GM23248 (cell line): ENCODE measurements at regions not wholly inside any gene's neighbourhood (a gene's known extent, or its start where the extent isn't known, plus 50 kb on each side); places are given as distances from the start of the nearest gene placed in this dataset.

Experiments
- DNase-seq: peaks from one replicate; pipeline ENCODE4 v3.0.0-alpha.2; 2015
- H2AFZ ChIP-seq: fragments of 200-600 bp; sonication (generic); 2 replicates; pipeline ENCODE4 v1.6.1; 2016; ENCODE audit warnings: antibody characterized with exemption
- H3F3A ChIP-seq: fragments of 200-600 bp; sonication (generic); 2 replicates; pipeline ENCODE4 v1.6.1; 2016; ENCODE audit warnings: mild to moderate bottlenecking, antibody characterized with exemption, mixed run types; ENCODE audit not compliant: insufficient read depth
- H3K27ac ChIP-seq: fragments of 200-600 bp; sonication (generic); 2 replicates; pipeline ENCODE4 v1.5.1; 2016; ENCODE audit warnings: mild to moderate bottlenecking
- H3K27me3 ChIP-seq: fragments of 200-600 bp; sonication (generic); replicated peaks from 2 replicates; pipeline ENCODE4 v1.6.1; 2016; ENCODE audit warnings: mild to moderate bottlenecking; ENCODE audit not compliant: insufficient read depth
- H3K36me3 ChIP-seq: fragments of 200-600 bp; sonication (generic); 2 replicates; pipeline ENCODE4 v1.6.1; 2016; ENCODE audit warnings: low read depth, mild to moderate bottlenecking
- H3K4me1 ChIP-seq: fragments of 200-600 bp; sonication (generic); 2 replicates; pipeline ENCODE4 v1.6.1; 2016; ENCODE audit warnings: mild to moderate bottlenecking; ENCODE audit not compliant: insufficient read depth
- H3K4me2 ChIP-seq: fragments of 200-600 bp; sonication (generic); one replicate; pipeline ENCODE4 v1.6.1; 2016; ENCODE audit warnings: mild to moderate bottlenecking; ENCODE audit not compliant: unreplicated experiment
- H3K4me3 ChIP-seq: fragments of 200-600 bp; sonication (generic); 2 replicates; pipeline ENCODE4 v1.5.1; 2016; ENCODE audit warnings: mild to moderate bottlenecking
- H3K79me2 ChIP-seq: fragments of 200-600 bp; sonication (generic); 2 replicates; pipeline ENCODE4 v1.6.1; 2016; ENCODE audit warnings: mild to moderate bottlenecking; ENCODE audit not compliant: insufficient read depth
- H3K9ac ChIP-seq: fragments of 200-600 bp; sonication (generic); 2 replicates; pipeline ENCODE4 v1.6.1; 2016; ENCODE audit warnings: mild to moderate bottlenecking
- H3K9me2 ChIP-seq: fragments of 200-600 bp; sonication (generic); 2 replicates; pipeline ENCODE4 v1.6.1; 2016; ENCODE audit warnings: mixed run types, mild to moderate bottlenecking, moderate library complexity; ENCODE audit not compliant: insufficient read depth
- H3K9me3 ChIP-seq: fragments of 200-600 bp; sonication (generic); one replicate; pipeline ENCODE4 v1.6.1; 2017; ENCODE audit warnings: low read depth
- H4K20me1 ChIP-seq: fragments of 200-600 bp; sonication (generic); 2 replicates; pipeline ENCODE4 v1.6.0; 2016; ENCODE audit not compliant: insufficient read depth
- EZH2 ChIP-seq: fragments of 200-600 bp; sonication (generic); IDR thresholded peaks from 2 replicates; pipeline ENCODE4 v1.6.1; 2018; ENCODE audit warnings: antibody characterized with exemption, mild to moderate bottlenecking; ENCODE audit not compliant: insufficient read depth, poor library complexity, severe bottlenecking
- EZH2phosphoT487 ChIP-seq: fragments of 200-600 bp; sonication (generic); IDR thresholded peaks from 2 replicates; pipeline ENCODE4 v1.6.1; 2018; ENCODE audit warnings: antibody characterized with exemption, moderate library complexity, mild to moderate bottlenecking, low read depth; ENCODE audit not compliant: insufficient read depth
- WGBS, 2 experiments: methylation state at CpG; one replicate each; pipeline ENCODE4 v1.1.6; 2015 to 2017; ENCODE audit warnings: low lambda C conversion rate in 2 of 2, low coverage in 1 of 2; ENCODE audit errors: missing lambda C conversion rate in 2 of 2; 5-methylcytosine and 5-hydroxymethylcytosine counted together
- in situ Hi-C: fragments of 300-500 bp; cut with MboI; formaldehyde crosslinking; loops from 2 replicates; pipeline ENCODE4 v1.15.0; 2020

DNA sequence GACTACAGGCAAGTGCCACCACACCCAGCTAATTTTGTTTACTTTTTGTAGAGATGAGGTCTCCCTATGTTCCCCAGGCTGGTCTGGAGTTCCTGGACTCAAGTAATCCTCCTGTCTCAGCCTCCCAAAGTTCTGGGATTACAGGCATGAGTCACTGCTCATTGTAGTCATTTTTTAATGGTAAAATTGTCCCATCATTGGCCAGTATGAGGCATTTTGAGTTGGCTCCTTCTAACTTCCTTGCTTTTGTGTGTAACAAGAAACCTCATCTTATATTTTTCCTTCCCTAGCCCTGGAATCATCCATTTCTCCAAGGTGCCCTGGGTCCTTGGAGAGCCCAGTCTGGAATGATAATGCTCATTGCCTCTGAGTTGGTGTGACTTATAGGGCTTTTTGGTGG, 148.5 kb downstream of the INHBB start:
- Histone ChIP-seq H2AFZ (no peak overlapping the region), H3K36me3 (no peaks in the 10 kb centered on the region), H3K4me3 (no peak overlapping the region), H3K9me2 (no peaks in the 10 kb centered on the region), H3K9ac (no peak overlapping the region), H3K4me1 (no peaks in the 10 kb centered on the region), H3F3A (no peaks in the 10 kb centered on the region), H3K4me2 (no peak overlapping the region), H3K27me3 (no peaks in the 10 kb centered on the region), H3K27ac (no peak overlapping the region), H4K20me1 (no peaks in the 10 kb centered on the region), H3K9me3 (no peaks in the 10 kb centered on the region), H3K79me2 (no peaks in the 10 kb centered on the region)
- TF ChIP-seq EZH2 (no peak), EZH2phosphoT487 (no peak)
- in situ Hi-C loops, result no loop called here
- DNase-seq, result peak; percentile 36

DNA sequence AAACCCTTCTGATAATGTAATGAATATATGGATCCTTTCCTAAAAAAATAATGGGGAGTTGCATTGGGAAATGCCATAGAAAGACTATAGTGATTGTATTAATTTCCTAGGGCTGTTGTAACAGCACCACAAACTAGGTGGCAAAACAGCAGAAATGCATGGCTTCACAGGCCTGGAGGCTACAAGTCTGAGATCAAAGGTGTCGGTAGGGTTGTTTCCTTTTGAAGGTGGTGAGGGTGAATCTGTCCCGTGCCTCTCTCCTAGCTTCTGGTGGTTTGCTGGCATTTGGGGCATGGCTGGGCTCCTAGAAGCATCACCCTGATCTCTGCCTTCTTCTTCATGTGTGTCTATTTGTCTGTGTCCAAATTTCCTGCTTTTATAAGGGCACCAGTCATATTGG, 149.7 kb downstream of the INHBB start:
- no peaks in the 10 kb centered on the region for H3K9me3 ChIP-seq
- no peak overlapping the region for H3K9ac ChIP-seq
- H4K20me1 ChIP-seq, result no peaks in the 10 kb centered on the region
- no peak overlapping the region for H2AFZ ChIP-seq
- TF ChIP-seq EZH2phosphoT487 (no peak), EZH2 (no peak)
- no peaks in the 10 kb centered on the region for H3K9me2 ChIP-seq
- no peak overlapping the region for H3K4me2 ChIP-seq
- H3K79me2 ChIP-seq, result no peaks in the 10 kb centered on the region
- no peaks in the 10 kb centered on the region for H3F3A ChIP-seq
- no peaks in the 10 kb centered on the region for H3K4me1 ChIP-seq
- no peak overlapping the region for H3K4me3 ChIP-seq
- no peak for DNase-seq
- no peak overlapping the region for H3K27ac ChIP-seq
- in situ Hi-C loops, result no loop called here
- 86 to 93% methylated on average over 2 of the region's 2 CpGs for WGBS, 2 experiments
- no peaks in the 10 kb centered on the region for H3K27me3 ChIP-seq
- H3K36me3 ChIP-seq, result no peaks in the 10 kb centered on the region

DNA sequence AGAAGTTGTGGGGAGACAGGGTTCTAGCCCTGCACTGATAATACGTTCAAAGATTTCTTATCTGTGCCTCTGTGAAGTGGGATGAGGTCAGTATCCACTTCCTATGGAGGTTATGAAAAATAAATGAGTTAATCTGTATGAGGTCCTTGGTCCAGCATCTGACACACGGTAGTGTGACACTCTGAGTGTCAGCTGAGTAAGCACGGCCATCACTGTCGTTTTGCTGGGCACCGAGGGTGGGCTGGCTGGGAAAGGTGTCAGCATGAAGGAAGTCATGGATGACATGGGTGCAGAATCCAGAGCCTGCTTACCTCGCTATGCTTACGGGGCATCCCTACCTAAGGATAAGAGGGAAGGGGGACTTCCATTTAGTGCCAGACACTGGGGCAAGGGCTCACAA, 150.3 kb downstream of the INHBB start:
- Histone ChIP-seq H3K9me3 (no peaks in the 10 kb centered on the region), H2AFZ (no peak overlapping the region), H4K20me1 (no peaks in the 10 kb centered on the region), H3K4me2 (no peak overlapping the region), H3K27ac (no peak overlapping the region), H3K79me2 (no peaks in the 10 kb centered on the region), H3F3A (no peaks in the 10 kb centered on the region), H3K27me3 (no peaks in the 10 kb centered on the region), H3K9ac (no peak overlapping the region), H3K4me1 (no peaks in the 10 kb centered on the region), H3K9me2 (no peaks in the 10 kb centered on the region), H3K4me3 (no peak overlapping the region), H3K36me3 (no peaks in the 10 kb centered on the region)
- TF ChIP-seq EZH2, result no peak
- no peak for TF ChIP-seq EZH2phosphoT487
- WGBS, 2 experiments, result 85 to 89% methylated on average over 7 of the region's 7 CpGs
- in situ Hi-C loops, result no loop called here
- DNase-seq, result no peak

DNA sequence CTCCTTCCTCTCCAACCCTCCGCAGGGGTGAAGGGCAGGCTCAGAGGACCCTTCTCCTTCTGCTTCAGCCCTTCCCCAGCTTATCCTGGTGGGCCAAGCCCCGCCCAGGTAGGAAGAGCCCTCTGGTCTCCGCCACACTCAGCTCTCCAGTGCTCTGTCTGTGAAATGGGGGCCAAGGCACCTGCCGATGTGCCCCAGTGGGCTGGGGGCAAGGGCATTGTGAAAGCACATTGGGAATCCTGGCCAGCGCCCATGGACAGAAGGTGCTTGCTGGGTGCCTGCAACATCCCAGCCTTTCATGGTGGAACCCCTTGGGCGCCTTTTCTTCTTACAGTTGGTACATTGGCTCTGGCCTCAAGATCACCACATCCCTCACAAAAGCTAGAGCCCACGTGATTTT, 150.8 kb downstream of the INHBB start:
- H3K4me2 ChIP-seq, result no peak overlapping the region
- H3K27me3 ChIP-seq, result no peaks in the 10 kb centered on the region
- H3K9me2 ChIP-seq, result no peaks in the 10 kb centered on the region
- WGBS, 2 experiments, result 71% methylated on average over 7 of the region's 7 CpGs
- H3K79me2 ChIP-seq, result no peaks in the 10 kb centered on the region
- no peak overlapping the region for H3K9ac ChIP-seq
- no peaks in the 10 kb centered on the region for H3K9me3 ChIP-seq
- in situ Hi-C loops, result no loop called here
- no peaks in the 10 kb centered on the region for H3F3A ChIP-seq
- no peaks in the 10 kb centered on the region for H3K36me3 ChIP-seq
- no peak overlapping the region for H3K4me3 ChIP-seq
- H3K4me1 ChIP-seq, result no peaks in the 10 kb centered on the region
- H2AFZ ChIP-seq, result no peak overlapping the region
- H3K27ac ChIP-seq, result no peak overlapping the region
- TF ChIP-seq EZH2phosphoT487 (no peak), EZH2 (no peak)
- no peaks in the 10 kb centered on the region for H4K20me1 ChIP-seq
- DNase-seq, result no peak

DNA sequence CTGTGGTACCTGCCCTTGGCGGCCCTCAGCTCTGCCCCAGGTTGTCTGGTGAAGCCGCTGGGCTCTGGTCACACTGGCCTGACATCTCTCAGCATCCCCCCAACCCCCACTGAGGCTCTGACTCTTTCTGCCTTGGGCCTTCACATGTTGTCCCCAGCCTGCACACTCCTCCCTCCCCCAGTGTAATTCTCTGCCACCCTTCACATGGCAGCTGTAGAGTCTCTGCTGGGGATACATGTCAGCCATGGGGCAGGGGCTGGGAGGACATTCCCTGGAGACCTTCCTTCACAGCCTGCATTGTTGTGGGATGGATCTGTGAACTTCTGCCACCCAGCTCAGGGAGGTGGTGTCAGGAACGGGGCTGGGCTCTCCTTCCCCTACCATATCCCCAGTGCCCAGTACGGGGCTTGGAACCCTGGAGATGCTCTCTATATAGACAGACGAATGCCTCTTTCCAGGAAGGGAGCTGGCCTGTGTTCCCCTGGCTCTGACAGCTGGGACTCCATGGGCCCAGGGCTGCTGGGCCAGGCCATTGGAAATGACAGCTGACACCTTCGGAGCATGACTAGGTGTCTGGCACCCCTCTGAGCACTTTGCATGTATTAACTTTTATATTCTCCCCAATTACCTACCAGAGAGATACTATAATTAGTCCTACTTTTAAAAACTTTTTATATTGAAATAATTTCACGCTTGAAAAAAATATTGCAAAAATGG, 151.5 kb downstream of the INHBB start:
- Histone ChIP-seq H3K4me2 (no peak overlapping the region), H3K9me2 (no peaks in the 10 kb centered on the region), H3K4me1 (no peaks in the 10 kb centered on the region), H2AFZ (no peak overlapping the region), H3K27me3 (no peaks in the 10 kb centered on the region), H4K20me1 (no peaks in the 10 kb centered on the region), H3K36me3 (no peaks in the 10 kb centered on the region), H3K27ac (no peak overlapping the region), H3K9ac (no peak overlapping the region), H3K9me3 (no peaks in the 10 kb centered on the region), H3F3A (no peaks in the 10 kb centered on the region), H3K4me3 (no peak overlapping the region), H3K79me2 (no peaks in the 10 kb centered on the region)
- DNase-seq, result no peak
- TF ChIP-seq EZH2, result no peak
- TF ChIP-seq EZH2phosphoT487, result no peak
- in situ Hi-C loops, result no loop called here
- WGBS, 2 experiments, result 80 to 83% methylated on average over 7 of the region's 7 CpGs
